HG03095 (cell line): ENCODE measurements at regions not wholly inside any gene's neighbourhood (a gene's known extent, or its start where the extent isn't known, plus 50 kb on each side); places are given as distances from the start of the nearest gene placed in this dataset.

Source experiments
- ATAC-seq: cut with Tn5 transposase; IDR thresholded peaks from one replicate; pipeline ENCODE4 v1.9.1; 2021; ENCODE audit warnings: moderate library complexity; ENCODE audit not compliant: unreplicated experiment

DNA sequence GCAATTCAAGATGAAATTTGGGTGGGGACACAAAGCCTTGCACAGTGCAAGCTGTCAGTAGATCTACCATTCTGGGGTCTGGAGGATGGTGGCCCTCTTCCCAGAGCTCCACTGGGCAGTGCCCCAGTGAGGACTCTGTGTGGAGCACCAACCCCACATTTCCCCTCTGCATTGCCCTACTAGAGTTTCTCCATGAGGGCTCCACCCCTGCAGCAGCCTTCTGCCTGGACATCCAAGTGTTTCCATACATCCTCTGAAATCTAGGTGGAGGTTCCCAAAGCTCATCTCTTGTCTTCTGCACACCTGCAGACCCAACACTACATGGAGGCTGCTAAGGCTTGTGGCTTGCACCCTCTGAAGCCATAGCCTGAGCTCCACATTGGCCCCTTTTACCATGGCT lies 402.3 kb downstream of the RAB28 start:
- no peak for ATAC-seq

GRCh38 chr4:13067077-13067476 lies 417.1 kb downstream of the RAB28 start:
- ATAC-seq, result no peak

DNA sequence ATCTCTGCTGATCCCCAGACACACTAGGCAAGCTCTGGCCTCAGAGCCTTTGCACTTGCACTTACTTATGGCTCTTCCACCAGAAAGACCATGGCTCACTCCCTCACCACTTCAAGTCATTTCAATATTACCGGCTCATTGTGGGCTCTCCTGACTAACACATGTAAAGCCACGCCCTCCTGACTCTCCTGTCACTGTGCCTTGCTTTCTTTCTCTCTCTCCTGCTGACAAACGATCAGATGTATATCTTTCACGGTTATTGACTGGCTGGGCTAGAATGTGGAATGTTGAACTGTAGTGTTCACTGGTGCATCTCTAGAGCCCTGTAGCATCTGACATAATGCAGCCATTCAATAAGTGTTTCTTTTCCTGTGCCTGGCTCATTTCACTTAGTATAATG lies 425.1 kb downstream of the RAB28 start:
- no peak for ATAC-seq

GRCh38 chr4:13056630-13057189 lies 427.4 kb downstream of the RAB28 start:
- ATAC-seq, result no peak

DNA sequence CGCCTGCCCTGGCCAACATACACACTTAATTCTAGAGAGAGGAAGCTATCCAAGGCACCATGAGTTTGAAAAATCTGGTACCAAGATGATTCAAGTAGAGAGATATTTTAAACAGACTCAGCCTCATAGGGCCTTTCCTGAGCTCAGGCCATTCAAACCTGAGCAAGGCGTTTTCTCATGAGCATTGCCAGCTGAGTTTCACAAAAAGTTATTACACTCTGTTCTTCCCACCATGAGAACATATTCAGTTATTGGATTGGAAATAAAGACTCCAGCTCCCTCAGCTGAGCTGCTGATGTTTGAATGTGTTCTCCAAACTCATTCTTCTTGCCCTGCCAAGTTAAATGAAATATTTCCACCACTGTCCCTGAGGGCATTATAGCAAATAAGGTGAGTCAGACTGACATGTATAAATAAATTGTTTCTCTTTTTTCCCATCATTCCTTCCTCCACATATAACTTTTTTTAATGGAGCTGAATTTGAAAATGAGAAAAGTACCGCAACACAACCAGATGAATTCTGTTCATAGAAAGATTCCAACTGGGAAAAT lies 429.6 kb downstream of the RAB28 start:
- ATAC-seq, result no peak

DNA sequence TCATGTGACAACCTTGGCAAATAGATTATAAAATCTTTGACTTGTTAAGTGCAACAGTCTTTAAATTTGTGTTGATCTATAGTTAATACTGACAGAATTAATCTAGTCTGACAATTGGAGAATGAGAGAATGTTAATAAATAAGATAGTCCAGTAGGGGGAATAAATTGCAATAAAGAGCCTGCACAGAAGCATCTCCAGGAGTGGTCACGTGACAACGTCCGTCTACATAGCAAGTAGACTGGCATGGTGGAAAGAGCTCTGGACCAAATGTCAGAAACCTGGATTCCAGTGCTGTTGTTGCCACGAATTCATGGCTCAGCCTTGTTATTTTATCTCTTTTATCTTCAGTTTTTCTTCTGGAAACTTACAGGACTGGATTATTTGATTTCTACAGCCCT lies 436.5 kb downstream of the RAB28 start:
- no peak for ATAC-seq

- ATAC-seq, result no peak
Observed at GRCh38 chr4:13036841-13037240, 447.3 kb downstream of the RAB28 start.

GRCh38 chr4:13032936-13033335 lies 451.2 kb downstream of the RAB28 start:
- no peak for ATAC-seq

GRCh38 chr4:13024147-13025105 lies 459.7 kb downstream of the RAB28 start:
- ATAC-seq, result no peak

DNA sequence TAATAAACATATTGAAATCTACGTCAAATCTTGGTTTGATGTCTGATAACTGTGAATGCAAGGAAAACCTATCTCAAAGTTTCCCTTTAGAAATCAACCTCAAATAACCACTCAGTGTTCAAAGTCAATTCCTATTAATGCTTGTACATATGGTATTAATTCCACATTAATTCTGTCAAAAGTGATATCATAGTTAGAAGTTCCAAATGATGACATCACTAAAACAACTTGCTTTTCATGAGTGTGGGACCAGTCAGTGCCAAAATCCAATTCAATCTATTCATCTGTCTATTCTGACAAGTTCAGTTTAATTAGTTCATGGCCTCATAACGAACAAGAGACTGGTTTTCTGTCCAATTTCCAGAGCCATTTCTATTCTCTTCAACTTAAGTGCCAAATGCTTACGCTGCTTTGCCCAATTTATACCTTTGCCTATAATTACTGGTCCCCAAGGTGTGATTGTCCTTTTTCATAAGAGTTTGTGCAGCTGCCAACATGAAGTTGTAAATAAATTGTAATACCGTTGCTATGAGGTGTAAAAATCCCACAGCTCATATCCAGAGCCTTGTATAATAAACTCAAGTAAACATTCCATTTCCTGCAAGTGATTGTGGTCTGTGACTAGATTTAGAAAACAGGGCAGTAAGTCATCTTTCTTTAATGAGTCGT lies 476.2 kb downstream of the RAB28 start:
- no peak for ATAC-seq

GRCh38 chr4:12993923-12994322 lies 490.2 kb downstream of the RAB28 start:
- no peak for ATAC-seq

DNA sequence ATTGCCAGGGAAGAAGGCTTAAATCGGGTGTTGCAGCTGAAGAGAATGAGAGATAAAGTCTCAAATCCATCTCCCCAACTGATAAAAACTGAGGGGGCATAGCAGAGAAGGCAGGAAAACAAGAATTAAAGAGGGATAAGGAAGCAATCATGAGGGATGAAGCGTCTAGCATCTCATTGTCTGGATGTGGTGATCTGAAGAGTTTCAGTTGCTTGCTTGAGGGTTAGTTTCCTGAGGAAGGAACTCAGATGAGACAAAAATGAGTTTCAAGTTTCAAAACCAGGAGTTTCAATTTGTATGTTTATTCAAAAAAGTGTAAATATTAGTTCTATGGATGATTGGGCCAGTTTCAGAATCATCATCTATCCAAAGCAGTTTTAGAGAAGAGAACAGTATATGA lies 496.9 kb downstream of the RAB28 start:
- ATAC-seq, result no peak

DNA sequence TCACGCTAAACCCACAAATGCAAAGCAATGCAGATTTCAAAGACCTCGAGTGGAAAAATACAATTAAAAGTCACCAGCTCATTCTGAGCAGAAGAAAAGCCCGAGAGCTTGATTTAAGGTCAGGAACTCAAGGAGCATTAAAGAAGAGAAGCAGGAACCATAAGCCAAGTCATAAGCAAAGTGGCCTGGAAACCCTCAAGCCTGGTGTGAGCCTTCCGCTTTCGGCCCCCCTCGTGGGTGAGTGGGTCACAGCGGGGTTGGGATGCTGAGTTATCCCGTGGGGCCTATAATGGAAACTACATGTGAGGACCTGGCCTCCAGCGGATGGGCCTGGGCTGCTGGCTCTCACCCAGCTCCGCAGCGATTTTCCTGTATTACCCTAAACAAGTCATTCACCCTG lies 504.3 kb downstream of the RAB28 start:
- no peak for ATAC-seq

DNA sequence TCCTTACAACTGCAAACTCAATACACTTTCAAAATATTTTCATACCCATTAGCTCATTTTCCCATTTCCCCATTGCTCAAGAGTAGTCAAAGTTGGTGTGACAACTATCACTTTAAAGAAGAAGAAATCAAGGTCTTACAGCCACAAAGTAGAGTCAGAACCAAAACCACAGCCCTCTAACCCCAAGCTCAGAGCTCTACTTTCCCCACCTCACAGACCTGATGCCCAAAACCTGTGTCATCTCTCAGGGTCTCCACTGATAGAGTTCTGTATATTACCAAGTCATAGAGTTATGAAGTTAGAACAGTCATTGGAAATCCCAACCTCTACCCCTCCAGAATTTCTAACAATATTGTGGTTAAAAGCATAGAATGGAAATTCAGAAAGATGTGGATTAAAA lies 505.8 kb downstream of the RAB28 start:
- ATAC-seq, result no peak

GRCh38 chr4:12975511-12975910 lies 508.6 kb downstream of the RAB28 start:
- no peak for ATAC-seq

DNA sequence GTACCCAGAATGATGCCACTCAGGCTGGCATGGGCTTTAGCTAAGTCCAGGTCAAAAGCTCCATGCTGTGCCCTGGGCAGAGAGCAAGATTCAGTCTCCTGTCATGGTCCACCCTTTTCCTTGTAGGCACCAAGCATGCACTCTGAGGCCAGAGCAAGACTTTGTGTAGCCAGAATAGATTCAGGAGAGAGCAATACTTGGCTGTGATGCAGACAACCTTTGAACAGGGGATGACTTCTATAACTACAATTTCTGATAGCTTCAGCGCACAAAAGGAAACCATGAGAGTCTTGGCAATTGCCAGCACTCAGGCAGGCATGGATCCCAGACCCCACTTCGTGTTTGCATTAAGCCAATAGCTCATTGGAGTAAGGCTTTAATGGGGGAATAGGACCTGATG lies 510.6 kb downstream of the RAB28 start:
- no peak for ATAC-seq

DNA sequence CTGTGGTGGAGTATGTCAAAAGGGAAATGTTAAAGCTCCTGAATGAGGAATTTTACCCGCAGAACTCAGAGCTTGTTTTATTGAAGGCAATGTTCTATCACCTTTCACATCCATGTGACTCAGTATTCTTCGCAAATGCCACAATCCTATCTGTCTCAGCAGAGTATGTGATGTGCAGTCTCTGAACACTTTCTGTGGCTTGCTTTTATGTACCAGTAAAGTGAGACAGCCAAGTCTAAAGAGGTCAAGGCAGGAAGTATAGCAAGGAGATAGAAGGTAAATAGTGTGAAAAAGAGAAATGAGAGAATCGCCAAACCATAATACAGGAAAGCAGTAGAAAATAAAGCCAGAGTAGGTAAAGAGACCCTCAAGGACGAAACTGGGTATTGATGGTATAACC lies 515.8 kb downstream of the RAB28 start:
- no peak for ATAC-seq

DNA sequence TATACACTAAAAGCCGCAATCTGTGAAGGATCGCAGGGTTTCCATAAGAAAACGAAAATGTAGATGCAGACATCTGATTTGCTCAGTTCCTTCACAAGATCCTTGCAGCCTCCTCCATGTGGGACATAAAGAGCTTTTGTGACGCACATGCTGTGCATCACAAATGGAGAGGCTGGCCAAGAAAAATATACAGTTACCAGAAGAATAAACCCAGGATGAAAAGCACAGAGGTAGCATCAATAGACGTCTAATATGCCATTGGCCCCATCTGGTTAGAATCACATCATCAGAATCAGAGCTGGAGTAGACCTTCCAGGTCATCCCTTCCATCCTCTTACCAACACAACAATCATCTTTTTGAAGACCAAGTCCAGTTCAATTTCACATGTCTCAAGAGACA lies 517.4 kb downstream of the RAB28 start:
- no peak for ATAC-seq

GRCh38 chr4:12965334-12965733 lies 518.8 kb downstream of the RAB28 start:
- no peak for ATAC-seq

DNA sequence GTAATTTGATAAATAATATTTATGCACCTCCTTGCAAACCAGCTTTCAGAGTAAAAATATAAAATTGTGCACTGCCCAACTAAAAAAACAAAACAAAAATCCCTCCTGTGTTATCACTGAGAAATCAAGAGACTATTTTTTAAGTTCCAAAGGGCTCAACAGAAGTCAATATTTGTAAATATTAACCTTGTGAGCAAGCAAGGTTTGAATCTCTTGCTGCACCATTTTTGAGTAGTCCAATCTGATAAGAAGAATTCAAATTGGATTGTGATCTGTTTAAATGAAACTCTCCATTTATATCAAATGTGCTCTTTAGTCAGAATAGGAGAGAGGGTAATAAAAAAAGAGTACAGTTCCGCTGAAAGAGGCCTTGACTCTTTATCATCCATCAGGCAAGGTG lies 520.2 kb downstream of the RAB28 start:
- no peak for ATAC-seq

DNA sequence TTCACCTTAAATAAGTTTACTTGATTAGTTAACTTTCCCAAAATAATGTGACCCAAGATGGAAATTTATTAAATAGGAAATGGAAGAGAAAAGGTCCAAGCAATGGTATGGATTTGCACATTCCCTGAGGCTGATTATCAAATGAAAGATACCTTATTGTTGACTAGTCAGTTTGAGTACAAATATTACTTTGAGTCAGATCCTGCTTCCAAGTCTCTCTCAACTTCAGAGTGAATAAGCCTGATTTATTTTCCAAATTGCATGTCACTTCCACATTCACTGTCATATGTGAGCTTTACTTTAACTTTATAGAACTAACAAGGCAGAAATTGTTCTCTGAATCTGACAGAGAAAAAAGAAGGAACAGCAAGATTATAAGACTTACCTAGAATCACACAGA lies 520.8 kb downstream of the RAB28 start:
- no peak for ATAC-seq

- no peak for ATAC-seq
Observed at GRCh38 chr4:12961713-12962112, 522.4 kb downstream of the RAB28 start.
